GM19395 (cell line): ENCODE measurements at regions not wholly inside any gene's neighbourhood (a gene's known extent, or its start where the extent isn't known, plus 50 kb on each side); places are given as distances from the start of the nearest gene placed in this dataset.
"Not testable (repeated sequence)": the region's sequence is repeated elsewhere in the genome, so short reads cannot be mapped to it uniquely, and the experiment has no call there.

ENCODE experiments used
- ATAC-seq: cut with Tn5 transposase; IDR thresholded peaks from one replicate; pipeline ENCODE4 v1.9.1; 2021; ENCODE audit warnings: mild to moderate bottlenecking, moderate library complexity; ENCODE audit not compliant: unreplicated experiment

DNA sequence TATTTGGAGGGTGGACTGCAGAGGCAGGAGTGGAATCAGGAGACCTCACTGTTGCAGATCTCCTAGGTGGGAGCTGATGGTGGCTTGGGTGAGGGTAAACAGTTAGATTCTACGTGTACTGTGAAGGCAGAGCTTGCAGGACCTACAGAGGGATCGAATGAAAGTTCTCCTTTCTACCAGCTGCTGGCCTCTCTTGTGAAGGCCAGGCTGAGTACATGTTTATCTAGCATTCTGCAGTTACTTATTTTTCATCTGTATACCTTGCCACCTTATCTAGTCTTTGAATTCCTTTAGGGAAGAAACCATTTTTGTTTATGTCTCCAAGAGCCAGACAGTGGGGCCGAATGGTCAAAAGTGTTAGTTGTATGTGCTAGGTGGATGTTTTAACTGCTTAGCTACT is 57.6 kb downstream of the PTTG1 start:
- ATAC-seq: no peak

DNA sequence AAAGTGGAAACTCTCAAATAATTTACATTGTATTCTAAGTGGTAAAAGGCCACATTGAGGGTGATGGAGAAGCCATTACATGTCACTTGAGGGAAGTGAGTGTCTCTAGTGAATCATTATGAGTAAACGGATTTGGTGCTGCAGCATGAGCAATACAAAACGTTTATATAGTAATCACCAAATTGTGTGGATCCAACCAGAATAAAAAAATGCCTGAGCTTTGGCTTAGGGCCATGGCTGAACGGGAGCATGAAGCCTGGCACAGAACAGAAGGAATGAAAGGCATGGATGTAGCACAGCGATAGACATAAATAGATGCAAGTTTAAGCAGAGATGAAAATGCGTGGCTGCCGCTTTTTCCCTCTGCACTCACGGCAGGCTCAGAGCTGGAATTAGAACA is 58.3 kb downstream of the PTTG1 start:
- ATAC-seq: no peak

DNA sequence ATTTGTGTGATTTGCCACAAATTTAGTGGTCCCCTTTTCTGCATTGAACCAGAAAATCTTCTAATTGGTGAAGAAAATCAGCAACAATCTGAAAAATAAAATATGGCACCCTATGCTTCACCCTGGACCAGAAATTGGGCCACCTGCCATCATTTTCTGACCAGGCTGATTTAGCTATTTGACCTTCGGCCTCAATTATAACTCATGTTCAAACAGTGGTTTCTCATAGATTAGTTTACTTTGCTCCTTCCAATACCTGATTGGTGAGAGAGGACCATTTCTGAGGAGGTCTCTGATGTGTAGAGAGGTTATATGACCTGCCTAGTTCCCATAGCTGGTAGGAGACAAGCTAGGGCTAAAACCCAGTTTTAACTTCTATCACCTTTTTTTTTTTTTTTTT is 59.0 kb downstream of the PTTG1 start:
- ATAC-seq: no peak

DNA sequence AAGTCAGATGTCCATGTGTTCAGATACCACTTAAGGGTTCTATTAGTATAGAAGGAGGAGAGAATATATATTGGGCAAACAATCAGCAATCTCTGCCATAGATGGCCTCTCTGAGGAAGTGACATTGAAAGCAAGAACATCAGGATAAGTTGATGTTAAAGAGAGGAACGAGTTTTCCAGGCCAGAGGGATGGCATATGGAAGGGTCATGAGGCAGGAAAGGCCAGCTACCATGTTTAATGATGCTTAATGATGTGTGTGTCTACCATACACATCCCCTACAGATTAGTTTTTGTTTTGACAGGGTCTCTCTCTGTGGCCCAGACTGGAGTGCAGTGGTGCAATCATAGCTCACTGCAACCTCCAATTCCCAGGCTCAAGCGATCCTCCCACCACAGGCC is 63.0 kb downstream of the PTTG1 start:
- ATAC-seq: no peak

DNA sequence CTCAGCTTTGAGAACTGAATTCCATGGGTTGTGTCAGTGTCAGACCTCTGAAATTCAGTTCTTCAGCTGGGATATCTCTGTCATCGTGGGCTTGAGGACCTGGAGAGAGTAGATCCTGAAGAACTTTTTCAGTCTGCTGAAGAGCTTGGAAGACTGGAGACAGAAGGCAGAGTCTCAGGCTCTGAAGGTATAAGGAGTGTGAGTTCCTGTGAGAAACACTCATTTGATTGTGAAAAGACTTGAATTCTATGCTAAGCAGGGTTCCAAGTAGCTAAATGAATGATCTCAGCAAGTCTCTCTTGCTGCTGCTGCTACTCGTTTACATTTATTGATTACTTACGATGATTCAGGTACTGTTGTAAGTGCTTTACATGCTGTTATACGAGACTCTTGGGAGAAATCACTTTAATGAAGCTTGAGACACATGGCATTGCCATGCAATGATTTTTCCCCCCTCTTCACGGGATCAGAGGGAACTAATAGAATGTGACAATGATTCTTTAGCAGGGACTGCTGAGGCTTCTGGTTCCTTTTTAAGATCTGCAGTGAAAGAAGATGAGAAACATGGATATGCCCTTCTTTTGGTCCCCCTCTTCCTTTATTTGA is 63.8 kb downstream of the PTTG1 start:
- no peak for ATAC-seq

DNA sequence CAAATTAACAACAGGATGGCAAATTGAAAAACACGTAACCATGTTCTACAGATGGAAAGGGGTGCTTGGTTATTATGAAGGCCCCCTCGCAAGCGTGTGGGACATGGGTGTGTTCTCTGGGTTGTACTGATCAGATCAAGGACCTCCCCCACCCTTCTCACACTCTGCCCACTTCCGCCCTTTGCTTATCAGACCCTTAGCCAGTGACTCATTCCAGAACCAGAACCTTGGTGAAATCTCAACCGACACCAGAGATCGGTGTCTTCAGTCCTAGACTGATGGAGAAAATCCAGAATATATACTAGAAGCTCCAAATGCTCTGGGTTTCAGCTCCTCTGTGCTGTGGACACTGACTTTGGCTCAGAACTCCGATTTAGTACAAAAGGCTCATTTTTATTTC is 64.9 kb downstream of the PTTG1 start:
- ATAC-seq: peak; percentile 81

DNA sequence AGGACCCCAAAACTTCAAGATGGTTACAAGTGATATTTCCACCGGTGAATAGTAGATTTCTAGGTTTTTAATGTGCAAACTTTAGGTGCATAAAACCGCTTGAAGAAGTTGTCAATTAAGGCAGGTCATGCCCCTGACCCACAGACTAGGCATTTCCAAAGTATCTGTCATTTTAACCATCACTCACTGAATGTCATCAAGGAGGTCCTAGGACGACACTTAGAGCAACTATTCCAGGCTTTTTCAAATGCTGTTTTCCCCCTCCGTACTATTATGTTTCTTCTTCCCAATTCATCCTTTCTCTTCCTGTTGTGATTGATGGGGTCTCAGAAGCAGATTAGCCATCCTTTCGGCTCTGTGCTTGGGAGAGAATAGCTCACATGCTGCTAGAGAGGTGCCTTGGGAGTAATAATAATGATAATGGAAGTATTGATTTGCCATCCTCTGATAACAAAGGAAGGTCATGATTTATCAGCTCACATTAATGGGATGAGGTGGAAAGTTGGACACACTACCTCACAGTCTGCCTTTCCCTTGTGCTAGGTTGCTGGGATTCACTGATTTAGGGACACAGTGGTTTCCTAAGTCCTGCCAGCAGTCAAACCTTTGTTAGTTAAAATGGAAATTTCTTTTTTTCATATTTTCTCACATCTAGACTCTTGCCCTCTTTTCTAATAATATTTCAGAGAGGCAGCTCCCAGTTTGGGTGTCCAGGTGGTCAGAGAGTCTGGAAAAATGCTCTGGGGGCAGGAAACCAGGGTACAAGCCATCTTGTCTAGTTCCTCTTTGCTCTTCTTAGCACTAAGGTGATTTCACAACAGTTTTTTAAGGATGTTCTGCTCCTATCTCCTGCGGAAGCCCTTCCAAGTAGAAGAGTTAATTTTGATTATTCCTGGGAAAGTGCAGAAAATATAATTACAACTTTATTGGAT is 67.0 kb downstream of the PTTG1 start:
- ATAC-seq: no peak

DNA sequence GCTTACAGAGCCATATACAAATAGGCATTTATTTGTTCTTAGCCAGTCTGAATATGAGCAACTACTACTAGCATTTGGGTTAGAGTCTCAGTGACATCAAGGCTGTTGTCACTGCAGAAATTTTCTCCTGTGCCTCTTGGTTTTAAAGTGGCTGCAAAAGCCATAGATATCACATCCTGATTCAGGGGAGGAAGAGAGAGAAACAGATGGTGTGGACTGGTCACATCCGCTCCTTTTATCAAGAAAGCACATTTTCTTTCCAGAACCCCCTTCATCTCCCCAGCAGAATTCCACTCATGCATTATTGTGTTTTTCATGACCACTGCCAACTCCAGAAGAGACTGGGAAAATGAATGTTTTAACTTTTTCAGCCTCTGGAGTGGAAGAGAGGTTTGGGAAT is 69.8 kb downstream of the PTTG1 start:
- no peak for ATAC-seq

DNA sequence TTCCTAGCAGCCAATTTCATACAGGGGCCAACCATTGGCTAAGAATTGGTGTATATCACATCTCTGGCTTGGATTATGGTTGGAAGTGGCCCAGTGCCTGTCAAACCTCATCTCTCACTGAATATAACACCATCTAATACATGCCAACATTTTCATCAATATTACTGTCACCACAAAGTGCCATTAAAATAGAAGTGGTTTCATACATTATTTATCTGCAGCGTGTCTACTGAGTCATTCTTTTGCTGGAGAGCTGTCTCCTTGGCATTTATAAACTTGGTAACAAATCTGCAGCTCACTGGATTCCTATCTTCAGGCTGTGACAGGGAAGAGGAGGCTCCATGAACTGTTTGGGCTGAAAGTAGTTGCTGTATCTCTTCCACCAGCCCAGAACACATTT is 70.9 kb downstream of the PTTG1 start:
- ATAC-seq: no peak

DNA sequence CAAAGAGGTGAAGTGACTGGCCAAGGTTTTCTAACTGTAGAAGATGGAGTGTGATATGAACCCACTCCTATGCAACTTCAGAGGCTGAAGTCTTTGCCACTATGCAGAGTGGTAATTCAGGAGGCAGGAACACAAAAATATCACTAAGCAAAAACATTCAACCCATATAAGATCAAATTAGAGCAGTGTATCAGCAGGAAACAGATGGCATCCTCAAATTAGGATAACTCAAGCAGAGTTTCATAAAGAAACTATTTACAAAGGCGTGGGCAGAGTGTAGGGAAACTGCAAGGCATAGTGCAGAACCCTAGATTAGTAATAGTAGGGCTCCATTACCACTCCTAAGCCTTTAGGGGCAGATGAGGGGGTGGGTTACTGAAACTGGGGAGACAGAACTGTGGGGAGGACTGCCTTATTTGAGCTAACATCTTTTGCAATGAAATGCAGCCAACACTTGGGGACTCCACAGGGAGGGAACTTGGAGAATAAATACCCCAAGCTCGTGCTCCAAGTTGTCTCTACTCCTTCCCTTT is 72.2 kb downstream of the PTTG1 start:
- peak; percentile 33 for ATAC-seq

DNA sequence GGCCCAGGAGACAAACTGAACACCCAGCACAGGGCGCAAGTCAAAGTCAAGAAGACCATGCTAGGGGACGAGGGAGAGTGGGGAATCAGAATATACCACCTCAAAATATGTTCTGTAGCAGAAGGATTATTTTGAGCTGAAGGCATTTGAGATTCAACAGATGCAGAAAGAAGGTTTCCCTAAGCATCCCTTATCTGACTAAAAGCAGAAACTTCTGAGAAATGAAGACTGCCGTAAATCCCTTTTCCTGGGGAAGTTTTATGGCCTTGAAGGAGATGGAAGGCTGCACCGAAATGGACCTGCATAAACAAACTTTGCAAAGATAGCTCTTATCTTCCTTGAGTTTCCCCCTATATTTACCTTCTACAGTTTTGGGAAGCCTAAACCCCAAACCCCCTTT is 72.8 kb downstream of the PTTG1 start:
- ATAC-seq: no peak

DNA sequence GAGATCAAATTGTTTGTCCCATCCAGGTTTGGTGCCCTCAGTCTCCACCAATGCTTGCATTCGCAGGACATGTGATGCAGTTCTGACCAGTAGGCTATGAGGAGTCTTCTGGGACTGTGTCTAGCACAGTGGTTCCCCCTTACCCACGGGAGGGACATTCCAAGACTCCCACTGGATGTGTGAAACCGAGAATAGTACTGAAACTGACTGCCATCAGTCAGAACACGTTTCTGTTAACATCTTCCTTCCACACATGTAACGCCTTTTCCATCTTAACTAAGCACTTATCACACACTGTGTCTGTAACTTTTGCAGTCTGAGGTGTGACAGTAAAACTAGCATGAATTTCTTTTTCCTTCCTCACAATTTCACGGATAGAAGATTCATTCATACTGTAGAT is 74.7 kb downstream of the PTTG1 start:
- ATAC-seq: peak; percentile 40

DNA sequence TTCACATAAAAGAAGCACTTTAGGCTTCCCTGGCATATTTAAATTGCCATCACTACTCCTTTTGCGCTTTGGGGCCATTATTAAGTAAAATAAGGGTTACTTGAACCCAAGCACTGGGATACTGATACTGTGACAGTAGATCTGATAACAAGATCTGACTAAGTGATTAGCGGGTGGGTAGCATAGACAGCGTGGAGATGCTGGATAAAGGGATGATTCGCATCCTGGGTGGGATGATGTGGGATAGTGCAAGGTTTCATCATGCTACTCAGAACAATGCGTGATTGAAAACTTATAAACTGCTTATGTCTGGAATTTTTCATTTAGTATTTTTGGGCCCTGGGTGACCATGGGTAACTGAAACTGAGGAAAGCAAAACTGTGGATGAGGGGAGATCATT is 75.1 kb downstream of the PTTG1 start:
- no peak for ATAC-seq

DNA sequence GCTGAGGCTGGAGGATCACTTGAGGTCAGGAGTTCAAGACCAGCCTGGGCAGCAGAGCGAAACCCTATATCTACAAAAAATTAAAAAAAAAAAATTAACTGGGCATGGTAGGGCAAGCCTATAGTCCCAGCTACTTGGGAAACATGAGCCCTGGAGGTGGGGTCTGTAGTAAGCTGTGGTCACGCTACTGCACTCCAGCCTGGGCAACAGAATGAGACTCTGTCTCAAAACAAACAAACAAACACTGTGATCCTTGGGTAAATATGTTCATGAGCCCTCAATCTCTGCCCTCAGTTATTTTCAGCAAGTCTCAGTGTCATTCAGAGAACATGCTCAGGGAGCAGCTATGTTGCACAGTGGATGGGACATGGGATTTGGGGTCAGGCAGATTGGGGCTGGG is 76.2 kb downstream of the PTTG1 start:
- no peak for ATAC-seq

DNA sequence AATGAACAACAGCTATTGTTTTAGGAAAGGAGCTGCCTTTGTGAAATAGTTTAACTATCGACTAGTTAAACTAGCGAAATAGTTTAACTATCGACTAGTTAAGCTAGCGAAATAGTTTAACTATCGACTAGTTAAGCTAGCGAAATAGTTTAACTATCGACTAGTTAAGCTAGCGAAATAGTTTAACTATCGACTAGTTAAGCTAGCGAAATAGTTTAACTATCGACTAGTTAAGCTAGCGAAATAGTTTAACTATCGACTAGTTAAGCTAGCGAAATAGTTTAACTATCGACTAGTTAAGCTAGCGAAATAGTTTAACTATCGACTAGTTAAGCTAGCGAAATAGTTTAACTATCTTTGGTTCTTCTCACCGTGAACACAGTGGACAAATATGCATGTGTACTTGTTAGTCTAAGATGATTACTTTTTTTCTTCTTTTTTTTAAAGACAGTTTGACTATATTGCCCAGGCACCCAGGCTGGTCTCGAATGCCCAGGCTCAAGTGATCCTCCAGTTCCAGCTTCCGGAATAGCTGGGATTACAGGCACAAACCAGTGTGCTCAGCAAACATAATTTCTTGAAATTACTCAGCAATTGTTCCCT is 76.9 kb downstream of the PTTG1 start:
- ATAC-seq: not testable (repeated sequence)

DNA sequence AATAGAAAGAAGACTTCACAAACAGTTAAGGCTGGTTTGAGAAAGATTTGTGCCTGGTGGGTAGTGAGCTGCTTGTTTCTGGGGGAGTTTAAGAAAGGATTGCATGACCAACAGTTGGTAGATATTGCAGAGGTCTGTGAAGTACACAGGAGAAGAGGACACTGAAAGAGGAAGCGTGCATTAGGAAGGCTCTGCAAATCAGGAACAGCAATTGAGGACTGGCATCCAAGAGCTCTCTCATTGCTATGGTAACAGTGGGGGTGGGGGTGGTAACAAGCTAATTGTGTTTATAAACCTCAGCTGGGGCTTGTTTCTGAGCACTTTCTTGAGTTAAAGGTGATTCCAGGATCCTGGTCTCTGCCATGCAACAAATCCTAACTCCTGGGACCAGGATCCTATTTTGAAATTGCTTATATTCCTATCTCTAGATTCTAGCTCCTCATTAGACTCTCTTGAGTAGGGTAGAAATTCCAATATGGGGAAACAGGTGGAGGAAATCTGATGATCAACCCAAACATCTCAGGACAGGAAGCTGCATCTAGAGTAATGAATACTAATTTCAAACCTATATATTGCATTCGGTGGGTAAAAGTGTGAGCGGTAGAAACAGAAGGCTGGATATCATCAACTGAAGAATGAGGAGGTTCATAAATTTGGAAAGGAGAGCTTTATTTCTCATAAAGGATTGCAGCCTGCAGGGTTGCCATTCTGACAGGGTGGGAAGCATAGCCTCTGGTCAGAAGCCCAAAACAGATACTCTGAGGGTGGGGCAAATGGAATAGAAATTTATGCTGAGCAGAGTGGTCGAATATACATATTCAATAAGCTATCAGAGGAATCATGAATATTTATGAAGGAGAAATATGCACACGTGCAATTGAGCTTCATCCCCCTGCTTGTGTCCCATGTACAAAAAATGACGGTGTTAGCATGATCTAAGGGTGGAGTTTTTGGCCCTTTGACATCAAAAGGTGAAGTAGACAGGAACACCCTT is 79.4 kb downstream of the PTTG1 start:
- ATAC-seq: peak; percentile 59

DNA sequence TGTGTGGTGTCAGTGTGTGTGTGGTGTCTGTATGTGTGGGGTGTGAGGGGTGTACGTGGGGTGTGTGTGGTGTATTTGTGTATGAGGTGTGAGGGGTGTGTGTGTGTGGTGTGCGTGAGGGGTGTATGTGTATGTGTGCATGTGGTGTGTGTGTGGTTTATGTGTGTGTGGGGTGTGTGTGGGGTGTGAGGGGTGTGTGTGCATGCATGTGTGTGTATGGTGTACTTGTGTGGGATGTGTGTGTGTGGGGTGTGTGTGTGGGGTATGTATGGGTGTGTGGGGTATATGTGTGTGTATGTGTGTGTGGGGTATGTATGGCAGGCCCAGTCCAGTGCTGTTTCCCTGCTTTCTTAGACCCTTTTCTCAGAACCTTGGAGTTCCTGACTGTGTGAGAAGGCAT is 83.3 kb downstream of the PTTG1 start:
- no peak for ATAC-seq

DNA sequence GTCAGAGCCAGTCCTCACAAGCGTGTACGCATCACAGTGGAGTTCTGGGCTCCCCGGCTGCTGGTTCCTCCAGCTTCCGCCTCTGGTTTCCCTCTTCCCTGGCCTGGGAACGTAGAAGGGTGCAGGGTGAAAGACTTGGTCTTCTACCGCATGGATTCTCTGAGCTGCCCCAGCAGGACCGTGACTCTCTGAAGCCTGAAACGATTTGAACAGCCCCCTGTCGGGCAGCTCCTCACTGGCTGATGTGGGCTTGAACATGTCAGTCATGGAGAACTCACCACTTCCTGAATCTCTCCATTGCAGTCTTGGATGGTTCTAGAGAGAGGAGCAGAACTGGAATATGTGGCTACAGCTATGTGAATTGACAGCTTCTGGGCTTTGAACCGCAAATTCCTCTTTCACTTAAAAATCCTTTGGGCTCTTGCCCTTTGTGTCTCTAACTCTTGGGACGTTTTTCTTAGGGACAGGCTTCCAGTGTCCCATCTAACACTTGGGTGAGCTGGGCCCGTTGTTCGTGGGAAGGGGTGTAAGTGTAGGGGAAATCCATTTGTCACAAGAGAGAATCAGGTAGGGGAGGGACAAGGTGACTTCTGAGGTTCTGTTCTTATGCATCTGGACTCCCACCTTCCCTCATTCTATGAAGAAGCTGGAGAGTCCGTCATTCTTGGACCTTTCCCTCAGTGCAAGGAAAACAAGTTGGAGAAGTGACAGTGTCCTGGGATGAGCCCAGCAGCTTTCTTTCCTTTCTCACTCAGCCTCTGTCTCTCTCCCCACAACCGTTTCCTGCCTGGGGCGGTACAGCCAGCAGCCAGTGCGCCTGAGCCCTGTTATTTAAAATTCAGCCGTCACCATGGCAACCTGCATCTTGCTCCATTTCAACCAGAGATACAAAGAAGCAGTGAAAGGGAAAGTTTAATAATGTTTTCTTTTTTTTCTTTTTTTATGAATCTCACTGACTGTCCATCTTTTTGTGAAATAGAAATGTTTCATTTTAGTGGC is 84.7 kb downstream of the PTTG1 start:
- peak; percentile 83 for ATAC-seq

DNA sequence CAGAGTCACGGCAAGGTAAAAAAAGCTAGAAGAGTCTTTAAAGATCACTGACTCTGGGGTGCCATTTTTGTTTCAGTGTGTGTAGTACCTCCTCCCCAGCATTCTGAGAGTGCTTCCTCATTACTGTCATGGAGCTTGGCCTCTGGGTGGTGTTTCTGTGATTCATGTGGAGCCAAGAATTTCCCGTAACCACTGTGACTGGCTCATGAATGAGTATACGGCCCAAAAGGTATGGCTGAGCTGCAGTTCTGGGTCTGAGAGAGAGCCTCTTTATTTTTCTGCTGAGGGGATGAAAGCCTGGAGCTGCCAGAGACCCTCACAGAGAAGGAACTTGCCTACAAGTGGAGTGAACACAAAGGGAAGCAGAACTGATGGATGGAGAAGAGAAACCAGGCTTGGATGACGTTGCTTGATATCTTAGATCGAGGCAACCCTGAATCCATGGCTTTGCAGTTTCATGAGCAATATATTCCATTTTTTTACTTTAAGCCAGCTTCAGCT is 85.6 kb downstream of the PTTG1 start:
- no peak for ATAC-seq
